ENCODE measurements at regions not wholly inside any gene's neighbourhood (a gene's known extent, or its start where the extent isn't known, plus 50 kb on each side); places are given as distances from the start of the nearest gene placed in this dataset.

GRCh38 chr10:70954381-70955176 lies 66.2 kb upstream of the PCBD1 start:
- ATAC-seq (ENCODE audit: low read depth) (no peak), DNase-seq (ENCODE audit: low spot score) (no peak)
- no peaks in the 10 kb centered on the region for H3K9me3 ChIP-seq (ENCODE audit: severe bottlenecking)
- TF ChIP-seq CTCF (IDR thresholded peaks at IDR 0.05; ENCODE audit: poor library complexity, severe bottlenecking), result no peak
- no peak overlapping the region for H3K27ac ChIP-seq (ENCODE audit: poor library complexity, severe bottlenecking)
- no peaks in the 10 kb centered on the region for H3K4me1 ChIP-seq (ENCODE audit: insufficient read depth, poor library complexity, severe bottlenecking)
- H3K36me3 ChIP-seq (ENCODE audit: low read depth), result no peaks in the 10 kb centered on the region
- H3K4me3 ChIP-seq (ENCODE audit: severe bottlenecking), result no peak overlapping the region
- H3K27me3 ChIP-seq (ENCODE audit: insufficient read depth, poor library complexity, severe bottlenecking), result no peaks in the 10 kb centered on the region

GRCh38 chr10:70956029-70956759 lies 67.8 kb upstream of the PCBD1 start:
- H3K9me3 ChIP-seq (ENCODE audit: severe bottlenecking), result no peaks in the 10 kb centered on the region
- H3K27me3 ChIP-seq (ENCODE audit: insufficient read depth, poor library complexity, severe bottlenecking), result no peaks in the 10 kb centered on the region
- ATAC-seq (ENCODE audit: low read depth) (no peak), DNase-seq (ENCODE audit: low spot score) (no peak)
- no peaks in the 10 kb centered on the region for H3K4me1 ChIP-seq (ENCODE audit: insufficient read depth, poor library complexity, severe bottlenecking)
- no peak for TF ChIP-seq CTCF (IDR thresholded peaks at IDR 0.05; ENCODE audit: poor library complexity, severe bottlenecking)
- no peak overlapping the region for H3K4me3 ChIP-seq (ENCODE audit: severe bottlenecking)
- H3K36me3 ChIP-seq (ENCODE audit: low read depth), result no peaks in the 10 kb centered on the region
- no peak overlapping the region for H3K27ac ChIP-seq (ENCODE audit: poor library complexity, severe bottlenecking)

GRCh38 chr10:70958396-70958795 lies 70.0 kb upstream of the PCBD1 start:
- H3K9me3 ChIP-seq (ENCODE audit: severe bottlenecking), result no peaks in the 10 kb centered on the region
- ATAC-seq (ENCODE audit: low read depth), result no peak
- no peak overlapping the region for H3K27ac ChIP-seq (ENCODE audit: poor library complexity, severe bottlenecking)
- no peak overlapping the region for H3K4me3 ChIP-seq (ENCODE audit: severe bottlenecking)
- H3K27me3 ChIP-seq (ENCODE audit: insufficient read depth, poor library complexity, severe bottlenecking), result no peaks in the 10 kb centered on the region
- DNase-seq (ENCODE audit: low spot score), result no peak
- no peak for TF ChIP-seq CTCF (IDR thresholded peaks at IDR 0.05; ENCODE audit: poor library complexity, severe bottlenecking)
- no peaks in the 10 kb centered on the region for H3K4me1 ChIP-seq (ENCODE audit: insufficient read depth, poor library complexity, severe bottlenecking)
- no peaks in the 10 kb centered on the region for H3K36me3 ChIP-seq (ENCODE audit: low read depth)

GRCh38 chr10:70960316-70960715 lies 72.0 kb upstream of the PCBD1 start:
- Histone ChIP-seq H3K4me3 (ENCODE audit: severe bottlenecking) (no peak overlapping the region), H3K9me3 (ENCODE audit: severe bottlenecking) (no peaks in the 10 kb centered on the region), H3K4me1 (ENCODE audit: insufficient read depth, poor library complexity, severe bottlenecking) (no peaks in the 10 kb centered on the region), H3K36me3 (ENCODE audit: low read depth) (no peaks in the 10 kb centered on the region), H3K27me3 (ENCODE audit: insufficient read depth, poor library complexity, severe bottlenecking) (no peaks in the 10 kb centered on the region), H3K27ac (ENCODE audit: poor library complexity, severe bottlenecking) (no peak overlapping the region)
- ATAC-seq (ENCODE audit: low read depth) (no peak), DNase-seq (ENCODE audit: low spot score) (no peak)
- TF ChIP-seq CTCF (IDR thresholded peaks at IDR 0.05; ENCODE audit: poor library complexity, severe bottlenecking), result no peak

Measured in RWPE2 (cell line).